ENCODE measurements at regions not wholly inside any gene's neighbourhood (a gene's known extent, or its start where the extent isn't known, plus 50 kb on each side); places are given as distances from the start of the nearest gene placed in this dataset.
"Not testable (repeated sequence)": the region's sequence is repeated elsewhere in the genome, so short reads cannot be mapped to it uniquely, and the experiment has no call there.

DNA sequence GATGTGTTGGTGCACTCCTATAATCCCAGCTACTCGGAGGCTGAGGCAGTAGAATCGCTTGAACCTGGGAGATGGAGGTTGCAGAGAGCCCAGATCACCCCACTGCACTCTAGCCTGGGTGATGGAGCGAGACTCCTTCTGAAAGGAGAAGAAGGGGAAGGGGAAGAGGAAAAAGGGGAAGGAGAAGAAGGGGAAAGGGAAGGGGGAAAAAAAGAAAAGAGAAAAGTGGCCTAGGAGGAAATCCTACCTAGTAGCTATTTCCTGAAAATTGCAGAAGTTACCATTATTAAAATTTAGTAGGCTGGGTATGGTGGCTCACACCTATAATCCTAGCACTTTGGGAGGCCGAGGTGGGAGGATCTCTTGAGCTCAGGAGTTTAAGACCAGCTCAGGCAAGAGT, 67.4 kb downstream of the ARRDC3 start:
- TF ChIP-seq, protein P1, sequence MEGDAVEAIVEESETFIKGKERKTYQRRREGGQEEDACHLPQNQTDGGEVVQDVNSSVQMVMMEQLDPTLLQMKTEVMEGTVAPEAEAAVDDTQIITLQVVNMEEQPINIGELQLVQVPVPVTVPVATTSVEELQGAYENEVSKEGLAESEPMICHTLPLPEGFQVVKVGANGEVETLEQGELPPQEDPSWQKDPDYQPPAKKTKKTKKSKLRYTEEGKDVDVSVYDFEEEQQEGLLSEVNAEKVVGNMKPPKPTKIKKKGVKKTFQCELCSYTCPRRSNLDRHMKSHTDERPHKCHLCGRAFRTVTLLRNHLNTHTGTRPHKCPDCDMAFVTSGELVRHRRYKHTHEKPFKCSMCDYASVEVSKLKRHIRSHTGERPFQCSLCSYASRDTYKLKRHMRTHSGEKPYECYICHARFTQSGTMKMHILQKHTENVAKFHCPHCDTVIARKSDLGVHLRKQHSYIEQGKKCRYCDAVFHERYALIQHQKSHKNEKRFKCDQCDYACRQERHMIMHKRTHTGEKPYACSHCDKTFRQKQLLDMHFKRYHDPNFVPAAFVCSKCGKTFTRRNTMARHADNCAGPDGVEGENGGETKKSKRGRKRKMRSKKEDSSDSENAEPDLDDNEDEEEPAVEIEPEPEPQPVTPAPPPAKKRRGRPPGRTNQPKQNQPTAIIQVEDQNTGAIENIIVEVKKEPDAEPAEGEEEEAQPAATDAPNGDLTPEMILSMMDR (IDR thresholded peaks at IDR 0.05; ENCODE audit: low read depth, low read length), result no peak
- DNase-seq (ENCODE audit: extremely low read depth, low read depth), result no peak

DNA sequence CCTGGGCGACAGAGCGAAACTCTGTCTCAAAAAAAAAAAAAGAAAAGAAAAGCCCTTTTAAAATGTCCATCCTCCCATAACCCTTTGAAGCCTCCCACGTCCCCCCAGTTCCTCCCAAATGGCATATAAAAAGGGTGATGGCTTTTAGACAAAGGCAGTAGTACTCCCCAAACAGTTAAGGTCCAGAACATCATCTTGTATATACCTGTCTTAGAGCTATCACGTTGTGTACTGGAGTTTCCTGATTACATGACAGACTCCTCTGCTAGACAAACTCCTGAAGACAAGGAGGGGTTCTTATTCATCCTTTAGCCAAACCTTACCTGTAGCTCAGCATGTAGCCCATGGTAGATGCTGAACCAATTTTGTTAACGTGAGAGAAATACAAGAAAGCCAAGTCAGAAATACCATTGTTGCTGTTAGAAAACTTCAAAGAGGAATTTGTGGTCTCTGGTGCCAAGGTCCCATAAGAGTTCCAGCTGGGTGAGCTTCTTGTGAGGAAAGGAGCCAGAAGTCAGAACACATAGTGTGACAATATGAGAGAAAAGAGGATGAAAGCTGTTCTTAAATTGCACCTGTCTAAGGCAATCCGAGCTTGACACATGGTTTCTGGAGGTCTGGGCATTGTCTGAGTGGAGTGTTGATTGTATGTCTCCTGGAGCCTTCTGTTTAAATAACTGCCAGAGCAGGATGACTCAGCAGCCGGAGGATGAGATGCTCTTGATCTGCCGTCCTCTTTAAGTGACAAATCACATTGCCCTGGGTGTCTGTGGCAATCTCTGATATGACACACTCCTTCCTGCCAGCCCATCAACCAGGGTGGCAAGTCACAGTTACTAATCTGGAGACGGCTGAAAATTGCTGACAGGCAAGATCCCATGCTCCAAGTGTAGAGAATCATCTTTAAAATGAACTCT, 69.1 kb downstream of the ARRDC3 start:
- DNase-seq (ENCODE audit: extremely low read depth, low read depth), result no peak
- TF ChIP-seq, protein P1 (IDR thresholded peaks at IDR 0.05; ENCODE audit: low read depth, low read length), result no peak

DNA sequence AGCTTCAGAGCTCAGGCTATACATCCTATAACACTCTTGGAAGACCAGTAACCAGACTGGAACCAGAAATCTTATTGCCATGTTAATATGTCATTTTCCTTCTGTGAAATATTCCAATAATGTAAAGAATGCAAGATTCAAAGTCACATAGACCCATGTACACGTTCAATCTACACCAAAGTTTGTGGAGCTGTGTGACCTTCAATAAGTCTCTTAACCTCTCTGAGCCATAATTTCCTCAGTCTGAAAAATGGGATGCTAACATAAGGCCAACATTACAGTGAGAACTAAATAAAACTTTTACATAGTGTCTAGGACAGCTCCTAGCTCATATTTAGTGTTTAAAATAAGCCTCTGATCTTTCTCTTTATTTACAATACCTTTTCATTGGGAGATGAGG, 70.4 kb downstream of the ARRDC3 start:
- DNase-seq (ENCODE audit: extremely low read depth, low read depth), result no peak
- TF ChIP-seq, protein P1 (IDR thresholded peaks at IDR 0.05; ENCODE audit: low read depth, low read length), result no peak

DNA sequence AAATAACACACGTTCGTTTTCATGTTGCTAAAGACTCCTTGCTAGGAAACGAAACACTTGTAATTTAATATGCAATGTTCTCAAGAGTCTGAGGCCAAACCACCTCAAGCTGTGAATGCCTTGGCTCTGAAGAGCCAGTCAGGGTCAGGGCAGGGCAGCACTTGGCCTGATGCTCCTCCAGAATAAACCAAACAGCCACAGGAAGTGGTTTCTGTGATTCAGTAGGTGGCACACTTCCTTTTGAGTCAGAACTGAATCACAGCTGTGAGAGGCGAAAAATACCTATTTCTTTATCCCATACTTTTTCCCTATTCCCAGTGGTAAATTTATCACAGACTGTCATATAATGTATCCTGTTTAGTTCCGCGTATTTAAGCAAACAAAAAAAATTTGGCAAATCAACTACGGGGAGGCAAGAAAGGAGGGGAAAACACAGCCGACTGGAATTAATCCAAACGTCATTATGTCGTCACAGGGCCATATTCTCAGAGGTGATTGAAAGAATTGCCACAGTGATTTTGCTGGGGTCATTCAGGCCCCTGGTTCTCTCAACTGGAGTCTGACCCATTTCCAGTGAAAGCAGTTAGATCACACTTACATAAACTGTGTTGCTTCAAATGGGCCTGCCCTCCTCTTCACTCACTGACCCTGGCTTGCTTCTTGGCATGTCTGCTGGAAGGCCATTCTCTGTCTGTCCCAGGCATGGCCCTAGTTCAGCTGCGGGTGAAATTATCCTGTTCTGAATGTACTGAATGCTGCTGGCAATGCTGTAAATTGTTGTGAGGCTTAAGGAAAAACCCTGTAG, 71.2 kb downstream of the ARRDC3 start:
- peak; percentile 98 for DNase-seq (ENCODE audit: extremely low read depth, low read depth)
- TF ChIP-seq, protein P1 (IDR thresholded peaks at IDR 0.05; ENCODE audit: low read depth, low read length), result no peak; the same call in 1 of the 2 replicates

DNA sequence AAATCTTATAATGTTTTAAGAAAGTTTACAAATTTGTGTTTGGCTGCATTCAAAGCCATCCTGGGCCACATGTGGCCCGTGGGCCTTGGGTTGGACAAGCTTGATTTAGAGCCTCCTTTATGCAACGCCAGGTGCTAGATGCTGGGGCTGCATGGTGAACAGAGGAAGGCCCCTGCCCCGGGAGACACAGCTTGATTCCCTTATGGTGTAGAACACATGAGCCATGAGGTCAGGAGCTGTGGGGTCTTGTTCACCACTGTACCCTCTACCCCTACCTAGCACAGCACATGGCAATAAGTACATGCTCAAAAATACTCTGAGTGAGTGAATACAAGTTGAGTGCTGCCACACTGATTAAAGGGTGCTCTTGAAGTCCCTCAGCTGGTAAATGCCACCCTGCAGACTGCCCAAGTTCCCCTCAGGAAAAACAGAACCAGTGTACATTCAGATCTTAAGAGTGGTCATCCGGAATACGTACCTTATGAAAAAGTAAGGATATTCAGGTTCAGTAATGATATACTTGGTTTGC, 71.9 kb downstream of the ARRDC3 start:
- TF ChIP-seq, protein P1 (IDR thresholded peaks at IDR 0.05; ENCODE audit: low read depth, low read length), result no peak
- DNase-seq (ENCODE audit: extremely low read depth, low read depth), result no peak

DNA sequence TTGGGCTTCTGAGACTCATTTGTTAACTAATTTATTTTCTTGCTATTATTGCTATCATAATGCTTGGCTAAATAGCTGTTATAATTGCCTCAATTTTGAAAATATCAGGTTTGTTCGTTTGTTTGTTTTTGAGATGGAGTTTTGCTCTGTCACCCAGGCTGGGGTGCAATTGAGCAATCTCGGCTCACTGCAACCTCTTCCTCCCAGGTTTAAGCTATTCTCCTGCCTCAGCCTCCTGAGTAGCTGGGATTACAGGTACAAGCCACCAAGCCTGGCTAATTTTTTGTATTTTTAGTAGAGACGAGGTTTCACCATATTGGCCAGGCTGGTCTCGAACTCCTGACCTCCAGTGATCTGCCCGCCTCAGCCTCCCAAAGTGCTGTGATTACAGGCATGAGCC, 75.0 kb downstream of the ARRDC3 start:
- DNase-seq (ENCODE audit: extremely low read depth, low read depth), result not testable (repeated sequence)

DNA sequence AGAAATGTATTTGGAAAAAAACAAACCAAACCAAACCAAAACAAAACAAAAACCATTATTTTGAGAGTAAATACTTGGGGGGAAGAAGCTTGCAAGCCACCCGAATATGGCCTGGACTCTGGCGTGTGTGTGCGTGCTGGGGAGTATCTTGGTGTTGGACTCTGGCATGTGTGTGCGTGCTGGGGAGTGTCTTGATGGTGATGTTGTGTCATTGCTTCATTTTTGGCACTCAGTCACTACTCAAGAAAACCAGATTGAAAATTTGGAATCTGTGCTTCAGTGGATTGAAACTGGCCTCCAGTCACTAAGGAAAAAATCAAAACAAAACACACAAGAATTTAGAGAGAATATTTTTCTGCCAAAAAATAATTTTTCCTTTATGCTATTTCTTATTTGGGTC, 76.1 kb downstream of the ARRDC3 start:
- DNase-seq (ENCODE audit: extremely low read depth, low read depth), result peak; percentile 98
- TF ChIP-seq, protein P1 (IDR thresholded peaks at IDR 0.05; ENCODE audit: low read depth, low read length), result no peak

Data from AG09319 (cell line).